Adrenal gland (tissue), 9 donors: ENCODE measurements at regions not wholly inside any gene's neighbourhood (a gene's known extent, or its start where the extent isn't known, plus 50 kb on each side); places are given as distances from the start of the nearest gene placed in this dataset.
"Not testable (repeated sequence)": the region's sequence is repeated elsewhere in the genome, so short reads cannot be mapped to it uniquely, and the experiment has no call there.

Experiments used
- DNase-seq, 7 donors: peaks; one replicate each; pipeline ENCODE4 v3.0.0-alpha.2; 2019 to 2020
- H3K27ac ChIP-seq, 5 donors: fragments of 200-600 bp; sonication (generic) in 4 of 5; 1 replicate in 3 of 5; 2 replicates in 2 of 5; pipeline versions ENCODE4 v1.5.1 to v1.8.0; 2016 to 2020; ENCODE audit warnings: mild to moderate bottlenecking in 1 of 5
- H3K27me3 ChIP-seq: fragments of 200-600 bp; 2 replicates; pipeline ENCODE4 v1.8.0; 2021
- H3K36me3 ChIP-seq, 2 donors: fragments of 200-600 bp; replicated peaks in 1 of 2; 1 replicate in 1 of 2; 2 replicates in 1 of 2; pipeline versions ENCODE4 v1.5.1 to v1.8.0; 2018 to 2022
- H3K4me1 ChIP-seq, 2 donors: fragments of 200-600 bp; replicated peaks in 1 of 2; 1 replicate in 1 of 2; 2 replicates in 1 of 2; pipeline versions ENCODE4 v1.5.1 to v1.8.0; 2018 to 2021
- H3K4me3 ChIP-seq, 4 donors: fragments of 200-600 bp; sonication (generic) in 3 of 4; one replicate each; pipeline ENCODE4 v1.5.1; 2016 to 2018
- H3K9me3 ChIP-seq, 3 donors: fragments of 200-600 bp; sonication (generic) in 1 of 3; replicated peaks in 1 of 3; 1 replicate in 2 of 3; 2 replicates in 1 of 3; pipeline versions ENCODE4 v1.5.1 to v1.8.0; 2016 to 2021
- POLR2A ChIP-seq, 2 donors: fragments of 450-650 bp; IDR thresholded peaks; one replicate each; pipeline ENCODE4 v1.6.1; 2017; ENCODE audit warnings: antibody characterized with exemption in 2 of 2, mild to moderate bottlenecking in 2 of 2, moderate library complexity in 1 of 2
- WGBS, 4 donors: extraction: QIAGEN DNeasy Blood & Tissue Kit in 2 of 4; methylation state at CpG; one replicate each; pipeline versions ENCODE4 v1.1.5 to v1.1.7; 2013 to 2017; 5-methylcytosine and 5-hydroxymethylcytosine counted together
- intact Hi-C, 2 donors: fragments of 100-400 bp; cut with DNase I; formaldehyde crosslinking; loops; one replicate each; pipeline versions ENCODE4 v1.14.1 to v1.15.0; 2022 to 2023
- TF ChIP-seq, protein P1 (sequence below), 6 experiments: fragments of 450-650 bp in 4 of 6; fragments of 200-600 bp in 2 of 6; sonication (generic) in 1 of 6; IDR thresholded peaks; 1 replicate in 5 of 6; 2 replicates in 1 of 6; pipeline versions ENCODE4 v1.5.1 to v1.8.0; 2016 to 2021; ENCODE audit warnings: antibody characterized with exemption in 6 of 6, mild to moderate bottlenecking in 2 of 6, moderate library complexity in 1 of 6
- donor health status: healthy with polysubstance abuse.
- donor health status: Bipolar disorder and iron deficiency.
- donor health status: DM: yes; HTN: yes; CAD: no.
- donor health status: DM: no; HTN: no; CAD: no.
- donor health status: DM: no; HTN: no; CAD: no.

DNA sequence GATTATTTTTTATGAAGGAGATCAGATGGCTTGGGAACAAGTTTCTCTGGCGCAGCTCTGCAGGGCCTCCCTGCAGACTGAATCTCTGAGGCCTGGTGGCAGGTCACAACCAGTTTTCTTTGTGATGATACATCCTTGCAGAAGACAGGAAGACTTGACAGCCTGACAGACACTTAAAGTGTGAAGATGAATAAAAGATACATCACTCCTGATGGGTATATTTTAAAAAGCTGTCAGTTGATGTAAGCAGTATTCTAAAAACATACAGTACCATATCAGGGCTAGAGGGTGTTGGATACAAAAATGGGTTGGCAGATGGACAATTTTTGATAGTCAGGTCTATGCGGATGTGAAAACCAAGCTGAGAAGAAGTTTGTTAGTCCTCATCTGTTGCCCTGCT lies 239.5 kb downstream of the LHFPL1 start:
- no peak overlapping the region for H3K4me3 ChIP-seq
- H3K4me1 ChIP-seq, result no peaks in the 10 kb centered on the region
- peaks cover under 1% of the 10 kb centered on the region for H3K27me3 ChIP-seq
- H3K36me3 ChIP-seq, result no peaks in the 10 kb centered on the region
- 78 to 87% (median 82%) methylated on average over 1 to 2 of the region's 2 CpGs for WGBS, 4 donors
- H3K9me3 ChIP-seq, result no peaks in the 10 kb centered on the region
- no peak for TF ChIP-seq POLR2A (IDR thresholded peaks at IDR 0.05)
- TF ChIP-seq, protein P1, sequence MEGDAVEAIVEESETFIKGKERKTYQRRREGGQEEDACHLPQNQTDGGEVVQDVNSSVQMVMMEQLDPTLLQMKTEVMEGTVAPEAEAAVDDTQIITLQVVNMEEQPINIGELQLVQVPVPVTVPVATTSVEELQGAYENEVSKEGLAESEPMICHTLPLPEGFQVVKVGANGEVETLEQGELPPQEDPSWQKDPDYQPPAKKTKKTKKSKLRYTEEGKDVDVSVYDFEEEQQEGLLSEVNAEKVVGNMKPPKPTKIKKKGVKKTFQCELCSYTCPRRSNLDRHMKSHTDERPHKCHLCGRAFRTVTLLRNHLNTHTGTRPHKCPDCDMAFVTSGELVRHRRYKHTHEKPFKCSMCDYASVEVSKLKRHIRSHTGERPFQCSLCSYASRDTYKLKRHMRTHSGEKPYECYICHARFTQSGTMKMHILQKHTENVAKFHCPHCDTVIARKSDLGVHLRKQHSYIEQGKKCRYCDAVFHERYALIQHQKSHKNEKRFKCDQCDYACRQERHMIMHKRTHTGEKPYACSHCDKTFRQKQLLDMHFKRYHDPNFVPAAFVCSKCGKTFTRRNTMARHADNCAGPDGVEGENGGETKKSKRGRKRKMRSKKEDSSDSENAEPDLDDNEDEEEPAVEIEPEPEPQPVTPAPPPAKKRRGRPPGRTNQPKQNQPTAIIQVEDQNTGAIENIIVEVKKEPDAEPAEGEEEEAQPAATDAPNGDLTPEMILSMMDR (IDR thresholded peaks at IDR 0.05), result no peak
- no peak overlapping the region for H3K27ac ChIP-seq
- DNase-seq, result no peak
- intact Hi-C loops, result no loop called here

DNA sequence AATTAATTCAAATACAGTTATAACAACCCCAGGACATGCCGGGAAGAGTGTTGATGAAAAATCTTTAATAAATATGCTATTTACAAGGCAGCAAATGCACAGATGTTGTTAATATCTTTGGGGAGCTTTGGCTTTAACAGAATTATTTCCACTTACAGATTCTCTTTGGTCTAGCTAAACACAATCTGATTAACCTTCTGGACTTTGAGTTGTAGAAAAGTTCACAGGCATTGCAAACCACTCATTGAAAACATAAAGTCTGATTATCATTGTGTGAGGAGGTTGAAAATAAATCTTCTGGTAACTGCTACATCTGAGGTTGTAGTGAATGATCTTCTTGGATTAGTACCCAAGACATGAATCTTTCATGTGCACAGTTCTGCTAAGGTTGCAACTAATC lies 255.6 kb downstream of the LHFPL1 start:
- peaks cover 10% of the 10 kb centered on the region for H3K27me3 ChIP-seq
- no peak overlapping the region for H3K4me3 ChIP-seq
- H3K36me3 ChIP-seq, result no peaks in the 10 kb centered on the region
- TF ChIP-seq, protein P1 (IDR thresholded peaks at IDR 0.05), result no peak
- TF ChIP-seq POLR2A (IDR thresholded peaks at IDR 0.05), result no peak
- no peak overlapping the region for H3K27ac ChIP-seq
- DNase-seq, result no peak
- no peaks in the 10 kb centered on the region for H3K9me3 ChIP-seq
- intact Hi-C loops, result no loop called here
- WGBS, 4 donors, result 70 to 83% (median 75%) methylated on average over 1 of the region's 1 CpG
- no peaks in the 10 kb centered on the region for H3K4me1 ChIP-seq

DNA sequence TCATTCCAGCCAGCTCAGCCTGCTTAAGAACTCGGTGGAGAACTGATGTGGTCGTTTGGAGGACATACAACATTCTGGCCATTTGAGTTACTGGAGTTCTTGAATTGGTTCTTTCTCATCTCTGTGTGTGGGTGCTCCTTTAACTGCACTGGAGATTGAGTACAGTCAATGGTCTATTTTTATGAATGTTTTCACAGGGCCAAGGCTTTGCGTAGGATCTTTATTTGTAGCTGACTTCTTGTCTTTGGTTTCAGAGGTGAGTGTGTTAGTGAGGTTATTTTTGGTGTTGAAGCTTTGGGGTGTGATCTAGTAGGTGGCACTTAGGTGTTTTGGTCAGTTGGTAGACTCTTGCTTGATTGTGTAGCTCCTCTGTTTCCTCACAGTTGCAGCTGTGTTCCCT lies 288.4 kb downstream of the LHFPL1 start:
- WGBS, 4 donors, result 53 to 74% (median 59%) methylated on average over 3 of the region's 3 CpGs
- no peak for TF ChIP-seq POLR2A (IDR thresholded peaks at IDR 0.05)
- TF ChIP-seq, protein P1 (IDR thresholded peaks at IDR 0.05), result no peak
- Histone ChIP-seq H3K4me1 (no peaks in the 10 kb centered on the region), H3K27ac (no peak overlapping the region), H3K27me3 (peaks cover 23% of the 10 kb centered on the region), H3K9me3 (no peaks in the 10 kb centered on the region), H3K36me3 (no peaks in the 10 kb centered on the region), H3K4me3 (no peak overlapping the region)
- intact Hi-C loops, result no loop called here
- DNase-seq, result no peak

DNA sequence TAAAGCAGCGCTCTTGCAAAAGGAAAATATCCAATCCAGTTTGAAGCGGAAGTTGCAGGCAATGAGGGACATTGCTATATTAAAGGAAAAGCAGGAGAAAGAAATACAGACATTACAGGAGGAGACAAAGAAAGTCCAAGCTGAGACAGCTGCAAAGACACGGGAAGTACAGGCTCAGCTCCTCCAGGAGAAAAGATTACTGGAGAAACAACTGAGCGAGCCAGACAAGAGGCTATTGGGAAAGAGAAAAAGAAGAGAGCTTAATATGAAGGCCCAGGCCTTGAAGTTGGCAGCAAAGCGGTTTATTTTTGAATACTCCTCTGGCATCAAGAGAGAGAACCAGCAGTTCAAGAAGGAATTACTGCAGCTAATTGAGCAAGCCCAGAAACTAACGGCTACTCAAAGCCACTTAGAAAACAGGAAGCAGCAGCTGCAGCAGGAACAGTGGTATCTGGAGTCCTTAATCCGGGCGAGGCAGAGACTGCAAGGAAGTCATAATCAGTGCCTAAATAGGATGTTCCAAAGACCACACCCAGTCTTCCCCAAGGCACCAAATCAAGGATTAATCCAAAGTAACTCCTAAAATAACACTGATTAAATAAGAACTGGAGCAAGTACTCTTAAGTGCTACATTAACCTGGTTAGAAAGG lies 298.0 kb downstream of the LHFPL1 start:
- H3K9me3 ChIP-seq, DNase-seq, intact Hi-C loops, H3K4me1 ChIP-seq, H3K4me3 ChIP-seq, H3K27me3 ChIP-seq, H3K36me3 ChIP-seq, H3K27ac ChIP-seq: not testable (repeated sequence)
- WGBS, 4 donors, result 51 to 68% (median 58%) methylated on average over 8 of the region's 8 CpGs

DNA sequence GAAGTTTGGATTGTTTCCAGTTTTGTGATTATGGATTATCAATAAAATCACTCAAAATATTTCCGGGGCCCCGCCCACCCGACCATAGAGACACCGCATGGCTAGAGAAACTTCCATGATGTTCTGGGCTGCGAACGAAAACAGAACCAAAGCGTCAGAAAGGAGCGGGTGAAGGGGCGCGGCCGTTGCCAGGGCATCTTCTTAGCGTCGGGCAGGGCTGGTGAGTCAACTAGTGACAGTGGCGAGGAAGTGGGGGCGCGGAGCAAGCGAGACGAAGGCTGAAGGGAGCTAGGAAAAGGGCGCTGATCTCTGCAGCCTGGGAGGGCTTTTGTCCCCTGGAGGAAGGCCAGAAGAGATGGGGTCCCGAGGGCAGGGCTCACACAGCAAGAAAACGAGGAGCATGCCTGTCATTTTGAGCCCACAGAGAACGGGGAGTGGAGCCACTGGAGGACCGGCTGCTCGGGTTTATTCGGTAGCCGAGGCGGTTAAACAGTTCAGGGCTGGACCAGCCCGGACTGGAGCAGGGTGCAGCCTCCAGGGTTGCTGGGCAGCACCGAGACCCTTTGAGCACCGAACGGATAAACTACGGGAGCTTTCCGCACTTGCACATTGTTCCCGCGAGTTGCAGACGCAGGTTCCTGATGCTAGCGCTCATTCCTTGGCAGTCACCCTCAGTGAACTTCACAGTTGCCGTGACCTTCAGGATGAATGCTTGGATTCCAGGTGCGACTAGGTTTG lies 298.1 kb upstream of the TRPC5 start:
- no peaks in the 10 kb centered on the region for H3K36me3 ChIP-seq
- H3K4me1 ChIP-seq, result no peaks in the 10 kb centered on the region
- H3K4me3 ChIP-seq, result no peak overlapping the region
- no peak for DNase-seq
- TF ChIP-seq, protein P1 (IDR thresholded peaks at IDR 0.05), result no peak
- no peak for TF ChIP-seq POLR2A (IDR thresholded peaks at IDR 0.05)
- intact Hi-C loops, result no loop called here
- no peak overlapping the region for H3K27ac ChIP-seq
- WGBS, 4 donors, result 70 to 93% (median 91%) methylated on average over 27 to 39 of the region's 39 CpGs
- no peaks in the 10 kb centered on the region for H3K9me3 ChIP-seq
- peaks cover 7% of the 10 kb centered on the region for H3K27me3 ChIP-seq
